ENCODE measurements at regions not wholly inside any gene's neighbourhood (a gene's known extent, or its start where the extent isn't known, plus 50 kb on each side); places are given as distances from the start of the nearest gene placed in this dataset. TPM values are rescaled to one million over a fixed set of nuclear protein-coding genes. Genes with fewer than 3 reads are reported as not detected.

Small RNAs in the stretch of these regions (microRNA-seq; reads per million reads assigned to microRNA genes)
- not detected for gene MIR3974

All from activated CD8-positive, alpha-beta memory T cell treated with anti-CD3 and anti-CD28 coated beads, Interleukin-2, amount 10 ng/mL, durations not matched to agents 7 days and 5 days (primary cell).